NCI-H748 (cell line): ENCODE measurements at regions not wholly inside any gene's neighbourhood (a gene's known extent, or its start where the extent isn't known, plus 50 kb on each side); places are given as distances from the start of the nearest gene placed in this dataset.
"Not testable (repeated sequence)": the region's sequence is repeated elsewhere in the genome, so short reads cannot be mapped to it uniquely, and the experiment has no call there.

ENCODE experiments used
- DNase-seq: peaks from one replicate; lab custom pipeline; 2025; ENCODE audit not compliant: unreplicated experiment; lab: John Stamatoyannopoulos, UW

DNA sequence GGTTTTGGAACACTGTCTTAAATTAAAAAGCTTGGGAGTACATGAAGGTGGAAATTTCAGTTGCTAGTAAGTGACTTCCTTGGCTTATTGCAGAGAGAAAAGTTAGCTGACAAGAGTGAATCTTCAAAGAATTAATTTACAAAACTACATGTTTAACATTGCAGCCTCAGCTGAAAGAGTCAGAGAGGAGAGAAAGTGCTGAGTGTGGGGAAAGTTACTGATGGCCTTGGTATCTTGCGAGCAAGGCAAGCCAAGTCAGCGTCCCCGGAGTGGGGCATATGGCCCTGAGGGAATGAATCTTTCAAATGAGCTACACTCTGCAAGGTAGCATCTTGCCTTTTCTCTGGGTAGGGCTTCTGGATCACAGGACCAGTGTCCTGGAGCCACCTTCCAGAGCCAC lies 131.3 kb downstream of the LPIN1 start:
- DNase-seq: no peak

DNA sequence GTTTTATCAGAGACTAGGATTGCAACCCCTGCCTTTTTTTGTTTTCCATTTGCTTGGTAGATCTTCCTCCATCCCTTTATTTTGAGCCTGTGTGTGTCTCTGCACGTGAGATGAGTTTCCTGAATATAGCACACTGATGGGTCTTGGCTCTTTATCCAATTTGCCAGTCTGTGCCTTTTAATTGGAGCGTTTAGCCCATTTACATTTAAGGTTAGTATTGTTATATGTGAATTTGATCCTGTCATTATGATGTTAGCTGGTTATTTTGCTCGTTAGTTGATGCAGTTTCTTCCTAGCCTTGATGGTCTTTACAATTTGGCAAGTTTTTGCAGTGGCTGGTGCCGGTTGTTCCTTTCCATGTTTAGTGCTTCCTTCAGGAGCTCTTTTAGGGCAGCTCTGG lies 138.8 kb downstream of the LPIN1 start:
- DNase-seq: not testable (repeated sequence)

DNA sequence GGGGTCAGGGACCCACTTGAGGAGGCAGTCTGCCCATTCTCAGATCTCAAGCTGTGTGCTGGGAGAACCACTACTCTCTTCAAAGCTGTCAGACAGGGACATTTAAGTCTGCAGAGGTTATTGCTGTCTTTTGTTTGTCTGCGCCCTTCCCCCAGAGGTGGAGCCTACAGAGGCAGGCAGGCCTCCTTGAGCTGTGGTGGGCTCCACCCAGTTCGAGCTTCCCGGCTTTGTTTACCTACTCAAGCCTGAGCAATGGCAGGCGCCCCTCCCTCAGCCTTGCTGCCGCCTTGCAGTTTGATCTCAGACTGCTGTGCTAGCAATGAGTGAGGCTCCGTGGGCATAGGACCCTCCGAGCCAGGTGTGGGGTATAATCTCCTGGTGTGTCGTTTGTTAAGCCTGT lies 140.5 kb downstream of the LPIN1 start:
- DNase-seq: peak; percentile 47

GRCh38 chr2:11889101-11889850 lies 142.8 kb downstream of the LPIN1 start:
- DNase-seq: no peak

- no peak for DNase-seq
Measured at GRCh38 chr2:11889854-11890253, 143.4 kb downstream of the LPIN1 start.

DNA sequence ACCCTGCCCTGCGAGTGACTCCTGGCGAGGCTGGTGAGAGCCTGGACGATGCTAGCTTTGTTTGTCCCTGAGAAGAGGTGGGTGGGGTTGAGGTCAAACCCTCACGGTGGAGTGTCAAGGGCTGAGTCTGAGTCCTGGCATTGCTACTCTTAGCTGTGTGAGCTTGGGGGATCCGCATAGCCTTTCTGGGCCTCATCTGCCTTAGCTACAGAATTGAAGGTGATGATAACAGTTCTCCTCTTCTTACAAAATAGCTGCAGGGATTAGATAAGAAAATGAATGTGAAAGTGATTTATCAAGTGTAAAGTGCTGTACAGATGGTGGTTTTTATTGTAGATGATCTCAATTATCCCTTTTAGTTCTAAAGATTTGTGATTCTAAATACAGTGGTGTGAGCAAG lies 144.6 kb downstream of the LPIN1 start:
- DNase-seq: no peak

- DNase-seq: no peak
Measured at GRCh38 chr2:11891671-11892440, 145.4 kb downstream of the LPIN1 start.

GRCh38 chr2:11896386-11896785 lies 150.0 kb downstream of the LPIN1 start:
- no peak for DNase-seq

- no peak for DNase-seq
Measured at GRCh38 chr2:11898576-11898975, 152.1 kb downstream of the LPIN1 start.

GRCh38 chr2:11899264-11899818 lies 152.9 kb downstream of the LPIN1 start:
- no peak for DNase-seq

- DNase-seq: not testable (repeated sequence)
Measured at GRCh38 chr2:11900891-11901290, 154.5 kb downstream of the LPIN1 start.

DNA sequence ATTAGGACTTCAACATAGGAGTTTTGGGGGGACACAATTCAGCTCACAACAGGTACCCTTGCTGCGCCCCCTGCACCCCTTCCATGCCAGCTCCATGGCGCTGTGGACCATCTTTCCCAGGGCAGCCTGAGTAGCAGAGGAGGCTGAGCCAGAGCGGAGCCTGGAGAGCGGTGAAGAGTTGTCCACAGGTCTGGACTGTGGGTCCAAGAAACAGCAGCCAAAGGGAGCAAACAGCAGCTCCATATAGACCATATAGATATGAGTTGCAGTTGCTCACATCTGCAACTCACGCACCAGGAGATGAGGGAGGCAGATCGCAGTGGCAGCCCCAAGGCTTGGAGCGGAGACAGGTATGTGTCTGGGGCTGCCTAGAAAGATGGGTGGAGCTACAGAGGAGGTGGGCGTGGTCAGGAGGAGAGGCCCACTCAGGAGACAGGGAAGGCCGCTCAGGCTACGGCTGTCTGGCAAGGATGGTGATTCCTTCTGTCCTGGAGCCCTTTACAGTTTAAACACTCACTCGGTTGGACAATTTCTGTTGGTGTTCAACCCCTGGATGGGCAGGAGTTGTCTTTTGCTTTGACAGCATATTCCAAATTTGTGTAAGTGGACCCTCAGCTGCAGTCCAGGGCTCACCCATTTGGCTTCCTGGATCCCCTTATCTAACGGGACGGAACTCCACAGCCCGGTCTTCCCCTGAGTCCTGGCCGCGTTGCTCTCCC lies 155.1 kb downstream of the LPIN1 start:
- no peak for DNase-seq

- DNase-seq: no peak
Measured at GRCh38 chr2:11903085-11903606, 156.7 kb downstream of the LPIN1 start.

DNA sequence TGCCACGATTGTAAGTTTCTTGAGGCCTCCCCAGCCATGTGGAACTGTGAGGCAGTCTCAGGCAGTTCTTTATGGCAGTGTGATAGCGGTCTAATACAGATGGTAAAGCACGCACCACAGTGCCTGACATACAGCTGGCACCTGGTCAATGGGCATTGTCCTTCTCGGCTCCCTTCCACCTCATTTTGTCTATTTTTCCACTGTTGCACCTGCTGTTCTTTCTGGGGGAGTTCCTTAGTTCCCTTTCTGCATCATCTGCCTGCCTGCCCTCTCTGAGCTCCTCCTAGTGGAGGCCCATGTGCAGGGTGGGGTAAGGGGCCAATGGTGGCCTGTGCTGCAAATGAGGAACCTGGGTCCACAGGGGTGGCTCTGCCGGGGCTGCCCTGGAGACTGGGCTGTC lies 157.6 kb downstream of the LPIN1 start:
- no peak for DNase-seq

GRCh38 chr2:11904941-11905340 lies 158.5 kb downstream of the LPIN1 start:
- no peak for DNase-seq

DNA sequence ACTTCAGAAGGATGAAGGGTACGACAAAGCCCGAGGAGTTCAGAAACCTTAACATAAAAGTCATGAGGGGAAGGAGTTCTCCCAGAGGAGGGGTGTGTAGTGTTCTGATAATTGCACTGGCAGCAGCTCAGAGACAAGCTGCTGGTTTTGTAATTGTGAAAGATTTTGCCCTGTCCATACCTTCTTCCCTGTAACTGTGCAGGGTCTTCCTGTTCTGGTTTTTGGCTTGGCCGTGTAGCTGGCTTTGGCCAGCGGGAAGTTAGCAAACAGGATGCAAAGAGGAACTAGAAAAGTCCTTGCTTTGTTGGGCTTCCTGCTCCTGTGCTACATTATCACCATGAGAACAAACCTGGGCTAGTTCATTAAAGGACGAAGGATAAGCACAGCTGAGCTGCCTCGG lies 160.8 kb downstream of the LPIN1 start:
- no peak for DNase-seq

DNA sequence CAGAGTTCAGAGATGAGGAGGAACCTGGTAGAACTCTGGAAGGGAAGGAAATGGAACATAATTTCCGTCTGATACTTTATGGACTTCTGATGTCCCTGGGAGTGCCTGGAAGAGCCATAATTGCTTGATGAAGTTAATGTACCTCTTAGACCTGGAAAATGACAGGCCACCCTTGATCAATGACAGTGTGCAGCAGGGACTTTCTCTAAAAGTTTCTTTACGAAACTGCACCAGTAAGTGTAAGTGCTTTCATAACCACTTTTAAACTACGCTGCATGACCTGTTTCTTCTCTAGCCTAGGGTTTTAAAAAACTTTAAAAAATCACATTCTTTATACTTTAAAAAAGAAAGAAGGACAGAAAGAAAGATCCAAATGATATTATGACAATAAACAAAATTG lies 164.5 kb downstream of the LPIN1 start:
- DNase-seq: no peak

DNA sequence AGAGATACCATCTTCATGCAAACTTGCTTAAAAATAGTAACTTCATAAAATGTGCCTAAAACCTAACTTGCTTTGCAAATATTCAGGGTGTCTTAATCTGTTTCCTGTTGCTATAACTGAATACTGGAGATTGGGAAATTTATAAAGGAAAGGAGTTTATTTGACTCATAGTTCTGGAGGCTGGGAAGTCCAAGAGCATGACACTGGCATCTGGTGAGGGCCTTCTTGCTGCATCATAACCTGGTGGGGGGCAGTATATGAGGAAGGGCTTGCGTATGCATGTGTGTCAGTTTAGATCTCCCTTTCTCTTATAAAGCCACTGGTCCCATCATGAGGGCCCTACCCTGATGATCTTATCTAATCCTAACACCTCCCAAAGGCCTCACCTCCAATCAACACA lies 166.5 kb downstream of the LPIN1 start:
- DNase-seq: no peak

GRCh38 chr2:11914455-11914854 lies 168.0 kb downstream of the LPIN1 start:
- DNase-seq: no peak

DNA sequence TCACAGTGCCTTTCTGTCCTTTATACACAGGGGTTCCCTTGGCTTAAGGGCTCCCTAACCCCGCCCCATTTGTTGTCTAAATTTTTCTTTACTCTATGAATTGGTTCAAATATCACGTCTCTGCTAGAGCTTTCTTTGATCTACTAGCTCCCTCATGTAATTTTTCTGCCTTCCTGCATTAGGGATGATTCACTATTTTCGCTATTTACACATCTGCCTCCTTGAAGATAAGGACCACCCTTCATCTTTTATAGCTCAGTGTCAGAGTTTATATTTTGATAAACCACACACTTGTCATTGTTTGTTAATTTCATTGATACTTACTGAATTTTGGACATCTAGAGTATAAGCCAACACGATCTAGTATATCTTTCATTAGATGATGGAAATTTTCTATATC lies 169.2 kb downstream of the LPIN1 start:
- no peak for DNase-seq

DNA sequence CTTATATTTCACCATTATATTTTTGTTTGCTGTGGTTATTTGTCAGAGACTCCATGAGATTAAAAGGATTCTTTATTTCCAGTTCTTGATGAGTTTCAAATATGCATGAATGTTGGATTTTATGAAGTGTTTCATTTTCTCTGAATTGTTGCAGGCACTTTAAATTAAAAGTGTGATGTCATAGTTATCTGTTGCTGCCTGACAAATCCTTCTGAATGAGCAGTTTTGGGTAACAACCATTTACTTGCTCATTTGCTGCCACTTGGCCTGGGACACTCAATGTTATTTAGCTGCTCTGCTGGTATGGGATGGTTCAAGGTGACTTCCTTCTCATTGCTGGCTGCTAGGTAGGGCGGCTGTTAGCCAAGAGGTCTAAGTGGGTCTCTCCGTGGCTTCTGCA lies 173.5 kb downstream of the LPIN1 start:
- DNase-seq: no peak
